ENCODE measurements at regions not wholly inside any gene's neighbourhood (a gene's known extent, or its start where the extent isn't known, plus 50 kb on each side); places are given as distances from the start of the nearest gene placed in this dataset.

DNA sequence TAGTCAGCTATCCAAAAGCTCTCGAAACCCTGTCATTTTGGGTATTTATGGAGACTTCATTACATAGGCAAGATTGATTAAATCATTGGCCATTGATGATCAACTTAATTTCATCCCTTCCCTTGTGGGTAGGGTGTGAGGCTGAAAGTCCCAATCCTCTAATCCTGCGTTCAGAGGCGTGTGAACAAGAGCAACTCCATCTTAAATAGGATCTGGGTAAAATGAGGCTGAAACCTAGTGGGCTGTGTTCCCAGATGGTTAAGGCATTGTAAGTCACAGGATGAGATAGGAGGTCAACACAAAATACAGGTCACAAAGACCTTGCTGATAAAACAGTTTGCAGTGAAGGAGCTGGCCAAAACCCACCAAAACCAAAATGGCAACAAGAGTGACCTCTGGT lies 641.7 kb upstream of the GJE1 start:
- Histone ChIP-seq H3K4me3 (ENCODE audit: low read length) (no peak overlapping the region), H3K9me3 (ENCODE audit: insufficient read depth, low read depth, low read length) (no peaks in the 10 kb centered on the region), H3K4me1 (ENCODE audit: insufficient read depth, low read length) (no peaks in the 10 kb centered on the region), H3K27me3 (ENCODE audit: insufficient read depth, low read length) (no peaks in the 10 kb centered on the region), H3K27ac (ENCODE audit: low read depth, low read length) (no peak overlapping the region), H3K9ac (ENCODE audit: low read depth, low read length) (no peak overlapping the region), H3K36me3 (ENCODE audit: insufficient read depth, low read length) (no peaks in the 10 kb centered on the region)
- 100% methylated on average over 2 of the region's 3 CpGs for WGBS

DNA sequence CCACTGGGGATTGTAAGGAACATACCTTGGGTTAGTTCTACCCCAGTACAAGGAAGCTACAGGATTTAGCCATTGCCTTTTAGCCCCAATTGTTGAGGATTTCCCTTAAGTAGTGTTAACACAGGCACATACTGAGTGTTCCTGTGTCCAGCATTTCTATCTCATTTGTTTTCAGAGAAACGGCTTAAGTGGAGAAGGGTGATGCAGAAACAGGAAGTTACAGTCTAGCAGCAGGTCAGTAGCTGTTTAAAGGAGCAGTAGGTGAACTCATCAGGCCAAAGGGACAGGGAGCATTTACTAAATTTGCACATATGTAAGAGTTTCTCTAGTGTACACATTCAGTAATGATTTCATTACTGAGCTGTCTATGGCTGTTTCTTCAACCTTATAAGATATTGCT lies 644.2 kb upstream of the GJE1 start:
- no peak overlapping the region for H3K4me3 ChIP-seq (ENCODE audit: low read length)
- no peak overlapping the region for H3K9ac ChIP-seq (ENCODE audit: low read depth, low read length)
- no peaks in the 10 kb centered on the region for H3K9me3 ChIP-seq (ENCODE audit: insufficient read depth, low read depth, low read length)
- 91% methylated on average over 1 of the region's 1 CpG for WGBS
- no peaks in the 10 kb centered on the region for H3K27me3 ChIP-seq (ENCODE audit: insufficient read depth, low read length)
- no peak overlapping the region for H3K27ac ChIP-seq (ENCODE audit: low read depth, low read length)
- no peaks in the 10 kb centered on the region for H3K36me3 ChIP-seq (ENCODE audit: insufficient read depth, low read length)
- no peaks in the 10 kb centered on the region for H3K4me1 ChIP-seq (ENCODE audit: insufficient read depth, low read length)

- no peaks in the 10 kb centered on the region for H3K4me1 ChIP-seq (ENCODE audit: insufficient read depth, low read length)
- WGBS, result 100% methylated on average over 1 of the region's 3 CpGs
- no peaks in the 10 kb centered on the region for H3K27me3 ChIP-seq (ENCODE audit: insufficient read depth, low read length)
These were observed 645.8 kb upstream of the GJE1 start for GRCh38 chr6:141486942-141487341.

GRCh38 chr6:141484711-141485110 lies 648.0 kb upstream of the GJE1 start:
- no peaks in the 10 kb centered on the region for H3K36me3 ChIP-seq (ENCODE audit: insufficient read depth, low read length)
- H3K4me3 ChIP-seq (ENCODE audit: low read length), result no peak overlapping the region

More at GRCh38 chr6:141486942-141487341, 645.8 kb upstream of the GJE1 start:
- no peaks in the 10 kb centered on the region for H3K9me3 ChIP-seq (ENCODE audit: insufficient read depth, low read depth, low read length)
- H3K4me3 ChIP-seq (ENCODE audit: low read length), result no peak overlapping the region
- H3K27ac ChIP-seq (ENCODE audit: low read depth, low read length), result no peak overlapping the region
- H3K9ac ChIP-seq (ENCODE audit: low read depth, low read length), result no peak overlapping the region
- H3K36me3 ChIP-seq (ENCODE audit: insufficient read depth, low read length), result no peaks in the 10 kb centered on the region

DNA sequence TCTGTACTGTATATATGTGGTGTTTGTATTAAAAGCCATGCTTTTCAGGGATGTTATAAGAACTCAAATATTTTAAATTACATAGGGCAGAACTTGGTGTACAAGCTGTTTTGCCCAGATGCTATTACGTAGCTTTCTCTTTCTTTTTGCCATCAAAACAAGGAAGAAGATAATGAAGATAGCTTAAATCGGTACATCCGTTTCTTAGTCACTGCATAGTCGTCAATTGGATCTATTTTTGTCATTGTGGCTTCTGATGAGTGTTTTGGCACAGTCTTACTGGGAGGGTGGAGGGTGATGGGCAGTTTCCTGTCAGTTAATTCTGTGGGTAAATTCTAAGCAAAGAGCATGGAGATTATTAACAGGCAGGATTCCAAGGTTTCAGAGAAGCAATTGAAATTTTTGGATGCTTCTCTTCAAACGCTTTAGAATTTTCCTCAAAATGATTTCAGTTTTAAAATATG lies 649.1 kb upstream of the GJE1 start:
- no peaks in the 10 kb centered on the region for H3K36me3 ChIP-seq (ENCODE audit: insufficient read depth, low read length)
- H3K27me3 ChIP-seq (ENCODE audit: insufficient read depth, low read length), result no peaks in the 10 kb centered on the region
- H3K9me3 ChIP-seq (ENCODE audit: insufficient read depth, low read depth, low read length), result no peaks in the 10 kb centered on the region
- no peak overlapping the region for H3K4me3 ChIP-seq (ENCODE audit: low read length)
- 88% methylated on average over 5 of the region's 5 CpGs for WGBS
- no peak overlapping the region for H3K9ac ChIP-seq (ENCODE audit: low read depth, low read length)
- no peak overlapping the region for H3K27ac ChIP-seq (ENCODE audit: low read depth, low read length)
- H3K4me1 ChIP-seq (ENCODE audit: insufficient read depth, low read length), result no peaks in the 10 kb centered on the region

More at GRCh38 chr6:141484711-141485110, 648.0 kb upstream of the GJE1 start:
- H3K27ac ChIP-seq (ENCODE audit: low read depth, low read length), result no peak overlapping the region
- no peak overlapping the region for H3K9ac ChIP-seq (ENCODE audit: low read depth, low read length)
- H3K9me3 ChIP-seq (ENCODE audit: insufficient read depth, low read depth, low read length), result no peaks in the 10 kb centered on the region
- no peaks in the 10 kb centered on the region for H3K27me3 ChIP-seq (ENCODE audit: insufficient read depth, low read length)
- H3K4me1 ChIP-seq (ENCODE audit: insufficient read depth, low read length), result no peaks in the 10 kb centered on the region
- 98% methylated on average over 1 of the region's 3 CpGs for WGBS

DNA sequence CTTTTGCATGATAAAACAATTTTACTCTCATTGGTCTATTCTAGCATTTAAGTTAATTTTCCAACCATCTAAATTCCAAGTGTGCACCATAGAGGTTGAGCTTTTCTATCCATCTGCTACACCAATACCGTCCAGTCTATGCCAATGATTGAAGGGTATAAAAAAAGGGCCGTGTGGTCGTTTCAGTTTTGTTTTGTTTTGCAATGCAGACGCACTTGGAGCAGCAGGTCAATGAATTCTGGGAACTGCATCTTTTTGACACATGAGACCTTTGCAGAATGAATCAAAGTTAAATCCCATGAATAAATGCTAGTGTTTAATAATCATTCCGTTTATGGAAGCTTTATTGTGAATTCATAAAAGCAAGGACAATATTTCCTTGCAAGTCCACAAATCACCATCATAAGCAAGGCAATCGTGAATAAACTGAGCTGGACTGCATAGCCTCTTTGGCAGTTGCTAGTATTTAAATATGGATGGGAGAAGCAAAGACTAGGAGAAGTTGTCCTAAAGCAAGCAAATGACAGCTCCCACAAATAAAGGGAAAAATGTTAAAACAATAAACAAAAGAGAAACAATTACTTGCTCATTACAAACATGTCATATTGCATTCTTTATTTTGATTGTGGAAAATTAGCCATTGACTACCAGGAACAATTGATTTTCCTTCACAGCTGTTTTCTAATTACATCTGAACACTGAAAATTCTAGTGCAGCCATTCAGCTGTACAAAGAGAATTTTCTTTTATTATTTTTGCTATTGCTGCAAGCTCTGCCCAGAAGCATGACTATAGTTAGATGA lies 649.7 kb upstream of the GJE1 start:
- Histone ChIP-seq H3K9me3 (ENCODE audit: insufficient read depth, low read depth, low read length) (no peaks in the 10 kb centered on the region), H3K36me3 (ENCODE audit: insufficient read depth, low read length) (no peaks in the 10 kb centered on the region), H3K27me3 (ENCODE audit: insufficient read depth, low read length) (no peaks in the 10 kb centered on the region), H3K4me1 (ENCODE audit: insufficient read depth, low read length) (no peaks in the 10 kb centered on the region), H3K4me3 (ENCODE audit: low read length) (no peak overlapping the region), H3K27ac (ENCODE audit: low read depth, low read length) (no peak overlapping the region), H3K9ac (ENCODE audit: low read depth, low read length) (no peak overlapping the region)
- WGBS, result 88% methylated on average over 6 of the region's 6 CpGs

- H3K27ac ChIP-seq (ENCODE audit: low read depth, low read length), result no peak overlapping the region
- no peak overlapping the region for H3K4me3 ChIP-seq (ENCODE audit: low read length)
- H3K4me1 ChIP-seq (ENCODE audit: insufficient read depth, low read length), result peaks cover 18% of the 10 kb centered on the region; the same call in 1 of the 2 replicates
- H3K9me3 ChIP-seq (ENCODE audit: insufficient read depth, low read depth, low read length), result peaks cover 20% of the 10 kb centered on the region
- H3K36me3 ChIP-seq (ENCODE audit: insufficient read depth, low read length), result no peaks in the 10 kb centered on the region
- H3K27me3 ChIP-seq (ENCODE audit: insufficient read depth, low read length), result no peaks in the 10 kb centered on the region
- 98% methylated on average over 2 of the region's 2 CpGs for WGBS
- H3K9ac ChIP-seq (ENCODE audit: low read depth, low read length), result no peak overlapping the region
These were observed 657.5 kb upstream of the GJE1 start for GRCh38 chr6:141475259-141475658.

DNA sequence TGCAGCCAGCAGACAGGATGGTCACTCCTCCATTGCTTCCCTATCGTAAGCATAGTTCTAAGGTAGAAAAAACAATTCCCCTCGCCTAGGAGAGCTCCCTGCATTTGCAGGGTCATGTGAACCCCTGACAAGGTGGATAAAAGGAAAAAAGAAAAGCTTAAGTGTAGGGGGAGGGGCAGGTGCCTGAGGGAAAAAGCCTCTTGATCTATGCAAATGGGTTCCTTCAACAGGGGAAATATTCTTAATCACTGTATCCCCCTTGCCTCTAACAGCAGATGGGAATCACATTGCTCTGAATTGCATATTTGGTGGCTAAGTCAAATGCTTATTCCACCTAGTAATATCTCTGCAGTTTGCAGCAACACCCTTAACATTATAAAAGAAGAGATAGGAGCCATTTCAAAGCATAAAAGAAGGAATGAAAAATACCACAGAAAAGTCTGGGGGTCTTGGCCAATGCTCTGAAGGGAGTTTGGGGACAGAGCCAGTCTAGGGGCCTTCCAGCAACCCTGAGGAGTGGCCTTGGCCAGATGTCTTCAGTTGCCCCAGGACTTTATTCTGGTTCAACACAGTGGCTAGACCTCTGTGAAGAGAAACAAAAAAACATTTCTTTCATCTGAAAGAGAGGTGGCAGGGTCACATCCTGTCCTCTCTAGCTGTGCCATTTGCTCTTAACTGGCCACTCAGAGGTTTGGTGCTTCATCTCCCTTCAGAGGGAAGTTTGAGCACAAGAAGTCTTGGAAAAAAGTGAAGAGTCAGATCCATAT lies 660.4 kb upstream of the GJE1 start:
- H3K27me3 ChIP-seq (ENCODE audit: insufficient read depth, low read length), result no peaks in the 10 kb centered on the region
- no peak overlapping the region for H3K9ac ChIP-seq (ENCODE audit: low read depth, low read length)
- H3K9me3 ChIP-seq (ENCODE audit: insufficient read depth, low read depth, low read length), result peaks cover 28% of the 10 kb centered on the region
- H3K4me1 ChIP-seq (ENCODE audit: insufficient read depth, low read length), result peaks cover 19% of the 10 kb centered on the region; the same call in 1 of the 2 replicates
- no peak overlapping the region for H3K4me3 ChIP-seq (ENCODE audit: low read length)
- H3K36me3 ChIP-seq (ENCODE audit: insufficient read depth, low read length), result no peaks in the 10 kb centered on the region
- H3K27ac ChIP-seq (ENCODE audit: low read depth, low read length), result peak overlapping the region; percentile 68
- WGBS, result 66% methylated on average over 2 of the region's 2 CpGs

DNA sequence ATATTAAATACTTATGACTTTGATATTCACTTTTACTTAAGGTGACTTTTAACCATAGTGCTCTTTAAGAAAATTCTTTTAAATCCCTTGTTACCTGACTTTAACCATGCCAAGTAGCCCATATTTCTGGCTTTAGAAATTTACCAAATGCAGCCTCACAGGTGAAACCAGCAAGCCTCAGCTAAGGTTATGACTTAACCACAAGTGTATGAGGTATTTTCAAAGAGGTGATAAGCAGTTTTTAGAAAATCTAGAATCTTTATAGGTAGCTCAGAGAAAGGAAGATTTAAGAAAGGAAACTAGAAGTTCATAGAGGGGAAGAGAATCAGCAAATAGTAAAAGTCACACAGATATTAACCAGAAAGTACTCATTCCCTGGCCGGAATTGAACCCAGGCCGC lies 661.9 kb upstream of the GJE1 start:
- Histone ChIP-seq H3K9me3 (ENCODE audit: insufficient read depth, low read depth, low read length) (peaks cover 28% of the 10 kb centered on the region), H3K4me1 (ENCODE audit: insufficient read depth, low read length) (peaks cover 22% of the 10 kb centered on the region; the same call in 1 of the 2 replicates), H3K9ac (ENCODE audit: low read depth, low read length) (no peak overlapping the region), H3K36me3 (ENCODE audit: insufficient read depth, low read length) (no peaks in the 10 kb centered on the region), H3K27me3 (ENCODE audit: insufficient read depth, low read length) (no peaks in the 10 kb centered on the region), H3K4me3 (ENCODE audit: low read length) (no peak overlapping the region), H3K27ac (ENCODE audit: low read depth, low read length) (no peak overlapping the region)
- WGBS, result 98% methylated on average over 2 of the region's 2 CpGs

GRCh38 chr6:141467881-141468280 lies 664.8 kb upstream of the GJE1 start:
- Histone ChIP-seq H3K27ac (ENCODE audit: low read depth, low read length) (no peak overlapping the region), H3K27me3 (ENCODE audit: insufficient read depth, low read length) (no peaks in the 10 kb centered on the region), H3K36me3 (ENCODE audit: insufficient read depth, low read length) (peaks cover under 1% of the 10 kb centered on the region; the same call in 1 of the 2 replicates), H3K4me1 (ENCODE audit: insufficient read depth, low read length) (peaks cover 30% of the 10 kb centered on the region), H3K4me3 (ENCODE audit: low read length) (no peak overlapping the region), H3K9me3 (ENCODE audit: insufficient read depth, low read depth, low read length) (peaks cover 20% of the 10 kb centered on the region), H3K9ac (ENCODE audit: low read depth, low read length) (no peak overlapping the region)

DNA sequence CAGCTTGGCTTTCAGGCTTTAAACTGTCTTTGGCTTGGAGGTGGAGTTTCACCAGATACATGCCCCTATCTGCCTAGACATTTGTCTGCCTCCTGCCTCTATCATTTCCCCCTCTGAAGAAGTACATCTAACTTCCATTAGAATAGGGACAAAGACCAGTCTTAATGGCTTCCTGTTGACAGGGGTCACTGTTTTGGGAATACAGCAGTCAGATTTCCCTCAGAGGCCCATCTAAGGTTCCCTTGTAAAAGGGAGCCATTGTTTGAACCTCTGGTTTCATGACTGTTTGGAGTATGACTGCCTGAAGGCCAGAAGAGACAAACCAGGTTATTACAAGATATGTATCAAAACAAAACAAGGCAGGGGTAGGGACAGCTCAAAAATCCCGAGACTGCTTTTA lies 665.7 kb upstream of the GJE1 start:
- 100% methylated on average over 1 of the region's 1 CpG for WGBS
- peak overlapping the region; percentile 35; the same call in 1 of the 2 replicates for H3K27ac ChIP-seq (ENCODE audit: low read depth, low read length)
- H3K36me3 ChIP-seq (ENCODE audit: insufficient read depth, low read length), result peaks cover 7% of the 10 kb centered on the region; the same call in 1 of the 2 replicates
- no peak overlapping the region for H3K9ac ChIP-seq (ENCODE audit: low read depth, low read length)
- peaks cover 23% of the 10 kb centered on the region for H3K4me1 ChIP-seq (ENCODE audit: insufficient read depth, low read length)
- H3K9me3 ChIP-seq (ENCODE audit: insufficient read depth, low read depth, low read length), result peaks cover 17% of the 10 kb centered on the region
- no peaks in the 10 kb centered on the region for H3K27me3 ChIP-seq (ENCODE audit: insufficient read depth, low read length)
- no peak overlapping the region for H3K4me3 ChIP-seq (ENCODE audit: low read length)
